GM23338 (cell line): ENCODE measurements at regions not wholly inside any gene's neighbourhood (a gene's known extent, or its start where the extent isn't known, plus 50 kb on each side); places are given as distances from the start of the nearest gene placed in this dataset.

Experiments
- ATAC-seq: fragments of 200-7000 bp; cut with Tn5 transposase; 3 replicates; pipeline ENCODE4 v1.9.1; 2020
- DNase-seq: peaks from one replicate; pipeline ENCODE4 v3.0.0-alpha.2; 2015; ENCODE audit warnings: low spot score
- H2AFZ ChIP-seq: fragments of 200-600 bp; sonication (generic); 2 replicates; pipeline ENCODE4 v1.8.0; 2016; ENCODE audit warnings: antibody characterized with exemption, mild to moderate bottlenecking, moderate library complexity
- H3F3A ChIP-seq: fragments of 200-600 bp; sonication (generic); replicated peaks from 2 replicates; pipeline ENCODE4 v1.8.0; 2017; ENCODE audit warnings: antibody characterized with exemption, mixed run types, low read depth
- H3K27ac ChIP-seq: fragments of 200-600 bp; sonication (generic); 2 replicates; pipeline ENCODE4 v1.6.1; 2016; ENCODE audit warnings: low read depth
- H3K27me3 ChIP-seq: fragments of 200-600 bp; sonication (generic); 2 replicates; pipeline ENCODE4 v1.8.0; 2016; ENCODE audit warnings: mild to moderate bottlenecking, mixed run types, moderate library complexity; ENCODE audit not compliant: insufficient read depth
- H3K36me3 ChIP-seq: fragments of 200-600 bp; sonication (generic); 2 replicates; pipeline ENCODE4 v1.8.0; 2016; ENCODE audit warnings: mild to moderate bottlenecking; ENCODE audit not compliant: insufficient read depth
- H3K4me1 ChIP-seq: fragments of 200-600 bp; sonication (generic); 2 replicates; pipeline ENCODE4 v1.8.0; 2016; ENCODE audit warnings: mild to moderate bottlenecking, moderate library complexity; ENCODE audit not compliant: insufficient read depth
- H3K4me2 ChIP-seq: fragments of 200-600 bp; sonication (generic); 2 replicates; pipeline ENCODE4 v1.7.1; 2017; ENCODE audit warnings: mixed run types
- H3K4me3 ChIP-seq: fragments of 200-600 bp; sonication (generic); 2 replicates; pipeline ENCODE4 v1.6.1; 2016; ENCODE audit warnings: mixed run types
- H3K79me2 ChIP-seq: fragments of 200-600 bp; sonication (generic); replicated peaks from 2 replicates; pipeline ENCODE4 v1.8.0; 2017; ENCODE audit warnings: mild to moderate bottlenecking; ENCODE audit not compliant: insufficient read depth
- H3K9me2 ChIP-seq: fragments of 200-600 bp; sonication (generic); 2 replicates; pipeline ENCODE4 v1.8.0; 2017; ENCODE audit not compliant: insufficient read depth
- H4K20me1 ChIP-seq: fragments of 200-600 bp; sonication (generic); replicated peaks from 2 replicates; pipeline ENCODE4 v1.8.0; 2017; ENCODE audit warnings: mild to moderate bottlenecking; ENCODE audit not compliant: insufficient read depth
- H3K27ac Mint-ChIP-seq: 2 replicates; pipeline ENCODE4 v1.8.0; 2020; ENCODE audit warnings: inconsistent platforms, mild to moderate bottlenecking, moderate library complexity, mixed read lengths
- H3K27me3 Mint-ChIP-seq: 3 replicates; pipeline ENCODE4 v1.8.0; 2022; ENCODE audit warnings: low read depth, mild to moderate bottlenecking, moderate library complexity, mixed read lengths, inconsistent platforms; ENCODE audit not compliant: insufficient read depth, poor library complexity
- H3K36me3 Mint-ChIP-seq: 3 replicates; pipeline ENCODE4 v1.8.0; 2021; ENCODE audit warnings: low read depth, mild to moderate bottlenecking, inconsistent platforms, moderate library complexity, mixed read lengths
- H3K4me1 Mint-ChIP-seq: 3 replicates; pipeline ENCODE4 v1.8.0; 2020; ENCODE audit warnings: mild to moderate bottlenecking, inconsistent platforms, mixed read lengths
- H3K4me3 Mint-ChIP-seq: 3 replicates; pipeline ENCODE4 v1.8.0; 2021; ENCODE audit warnings: moderate library complexity, mild to moderate bottlenecking, inconsistent platforms, mixed read lengths
- H3K9me3 Mint-ChIP-seq: 3 replicates; pipeline ENCODE4 v1.8.0; 2020; ENCODE audit warnings: moderate library complexity, mild to moderate bottlenecking, inconsistent platforms, mixed read lengths
- CREB1 ChIP-seq: fragments of 250-450 bp; sonication (Bioruptor Pico); IDR thresholded peaks from 2 replicates; pipeline ENCODE4 v1.5.0; 2020; ENCODE audit warnings: low read depth, mild to moderate bottlenecking, moderate library complexity
- CTCF ChIP-seq, 2 experiments: fragments of 200-600 bp in 1 of 2; sonication (generic) in 1 of 2; conservative IDR thresholded peaks; 2 replicates each; pipeline versions ENCODE4 v1.5.1 to v1.6.1; 2016 to 2017; ENCODE audit warnings: antibody characterized with exemption in 2 of 2, low read depth in 2 of 2, mild to moderate bottlenecking in 2 of 2, moderate library complexity in 1 of 2
- ETS1 ChIP-seq: IDR thresholded peaks from 2 replicates; pipeline ENCODE4 v1.6.1; 2016; ENCODE audit warnings: antibody characterized with exemption
- EZH2 ChIP-seq: fragments of 200-600 bp; sonication (generic); IDR thresholded peaks from one replicate; pipeline ENCODE4 v1.8.0; 2017; ENCODE audit warnings: antibody characterized with exemption, mild to moderate bottlenecking, low read depth; ENCODE audit not compliant: unreplicated experiment
- EZH2phosphoT487 ChIP-seq: fragments of 200-600 bp; sonication (generic); IDR thresholded peaks from one replicate; pipeline ENCODE4 v1.8.1; 2018; ENCODE audit warnings: antibody characterized with exemption; ENCODE audit not compliant: unreplicated experiment
- JUNB ChIP-seq: IDR thresholded peaks from one replicate; pipeline ENCODE4 v1.6.1; 2016; ENCODE audit warnings: antibody characterized with exemption; ENCODE audit not compliant: unreplicated experiment
- NANOG ChIP-seq: IDR thresholded peaks from 2 replicates; pipeline ENCODE4 v1.6.1; 2016; ENCODE audit warnings: antibody characterized with exemption, borderline replicate concordance
- POLR2AphosphoS5 ChIP-seq: IDR thresholded peaks from 2 replicates; pipeline ENCODE4 v1.6.1; 2016; ENCODE audit warnings: antibody characterized with exemption, low read depth
- ZNF114 ChIP-seq: fragments of 250-450 bp; sonication (Bioruptor Pico); IDR thresholded peaks from 2 replicates; pipeline ENCODE4 v1.5.0; 2020; ENCODE audit warnings: mild to moderate bottlenecking, moderate library complexity
- ZNF331 ChIP-seq: fragments of 250-450 bp; sonication (Bioruptor Pico); IDR thresholded peaks from 2 replicates; pipeline ENCODE4 v1.5.0; 2020; ENCODE audit warnings: low read depth, mild to moderate bottlenecking, moderate library complexity
- TF ChIP-seq, protein P1 (sequence below): IDR thresholded peaks from one replicate; pipeline ENCODE4 v1.6.1; 2018; ENCODE audit warnings: antibody characterized with exemption; ENCODE audit not compliant: unreplicated experiment

DNA sequence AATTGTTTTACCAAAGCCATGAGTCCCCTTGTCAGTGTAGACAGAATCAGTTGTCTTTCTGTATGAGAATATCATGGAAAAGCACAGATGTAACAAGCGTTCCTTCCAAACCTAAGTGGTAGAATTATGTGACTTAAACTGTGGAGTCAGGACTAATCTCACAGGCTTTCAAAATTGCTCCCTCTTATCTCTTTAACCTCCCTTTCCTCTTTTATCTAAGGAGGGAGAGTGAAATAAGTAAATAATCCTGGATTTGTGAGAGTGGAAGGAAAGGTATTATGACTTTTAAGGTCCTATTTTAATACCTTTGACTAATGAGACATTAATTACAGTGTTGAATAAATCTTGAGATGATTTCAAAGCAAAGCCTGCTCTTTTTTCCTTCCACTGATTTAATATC lies 52.4 kb upstream of the LIFR start:
- H3K9me2 ChIP-seq = peaks cover 10% of the 10 kb centered on the region
- H3K4me1 ChIP-seq = peaks cover 18% of the 10 kb centered on the region
- Mint-ChIP-seq H3K9me3 (no peaks in the 10 kb centered on the region), H3K4me1 (peaks cover 25% of the 10 kb centered on the region; the same call in 2 of the 3 replicates), H3K36me3 (no peaks in the 10 kb centered on the region), H3K27me3 (peaks cover 5% of the 10 kb centered on the region), H3K27ac (no peak overlapping the region), H3K4me3 (no peak overlapping the region)
- TF ChIP-seq ZNF331 (CRISPR knock-in tag) (no peak), NANOG (no peak), POLR2AphosphoS5 (no peak), EZH2 (no peak)
- no peak overlapping the region for H3K4me2 ChIP-seq
- H2AFZ ChIP-seq = no peak overlapping the region
- H3K27ac ChIP-seq = no peak overlapping the region
- no peak for ATAC-seq
- no peaks in the 10 kb centered on the region for H4K20me1 ChIP-seq
- DNase-seq = no peak
- H3K4me3 ChIP-seq = no peak overlapping the region
- no peaks in the 10 kb centered on the region for H3K27me3 ChIP-seq
- no peaks in the 10 kb centered on the region for H3F3A ChIP-seq
- H3K36me3 ChIP-seq = no peaks in the 10 kb centered on the region
- no peaks in the 10 kb centered on the region for H3K79me2 ChIP-seq

DNA sequence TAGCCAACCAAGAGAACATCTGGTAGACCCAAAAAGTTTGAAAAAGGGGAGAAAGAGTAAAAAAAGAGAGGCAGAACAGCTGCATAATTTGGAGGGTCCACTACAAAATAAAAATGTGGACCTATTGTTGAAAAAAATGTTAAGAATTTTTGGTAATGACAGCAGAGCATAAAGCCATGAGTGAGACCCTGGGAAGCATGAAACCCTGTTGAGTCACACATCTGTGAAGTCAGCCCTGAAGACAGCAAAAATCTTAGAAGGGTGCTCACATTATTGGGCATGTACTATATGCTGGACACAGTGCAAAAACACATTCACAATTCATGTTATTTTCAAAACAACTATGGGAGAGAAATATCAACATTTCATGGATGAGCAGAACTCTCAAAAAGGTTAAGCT lies 56.4 kb upstream of the LIFR start:
- Histone ChIP-seq H3K4me2 (no peak overlapping the region), H3K79me2 (no peaks in the 10 kb centered on the region), H3K27ac (no peak overlapping the region), H3K4me3 (no peak overlapping the region), H3K27me3 (no peaks in the 10 kb centered on the region), H2AFZ (no peak overlapping the region), H3K36me3 (no peaks in the 10 kb centered on the region), H4K20me1 (no peaks in the 10 kb centered on the region), H3K9me2 (peaks cover 8% of the 10 kb centered on the region; the same call in 1 of the 2 replicates), H3K4me1 (peaks cover 16% of the 10 kb centered on the region), H3F3A (no peaks in the 10 kb centered on the region)
- no peak for ATAC-seq
- Mint-ChIP-seq H3K4me3 (no peak overlapping the region), H3K9me3 (peaks cover under 1% of the 10 kb centered on the region; the same call in 1 of the 3 replicates), H3K4me1 (peaks cover 17% of the 10 kb centered on the region; the same call in 2 of the 3 replicates), H3K36me3 (no peaks in the 10 kb centered on the region), H3K27me3 (peaks cover 3% of the 10 kb centered on the region), H3K27ac (no peak overlapping the region)
- no peak for DNase-seq
- TF ChIP-seq ETS1 (no peak), EZH2phosphoT487 (no peak), CTCF (conservative IDR thresholded peaks at IDR 0.05; ENCODE audit: low read depth in 2 of 2) (no peak), ZNF114 (no peak), EZH2 (no peak), CREB1 (CRISPR knock-in tag) (no peak), NANOG (no peak), JUNB (no peak), POLR2AphosphoS5 (no peak)
- TF ChIP-seq, protein P1, sequence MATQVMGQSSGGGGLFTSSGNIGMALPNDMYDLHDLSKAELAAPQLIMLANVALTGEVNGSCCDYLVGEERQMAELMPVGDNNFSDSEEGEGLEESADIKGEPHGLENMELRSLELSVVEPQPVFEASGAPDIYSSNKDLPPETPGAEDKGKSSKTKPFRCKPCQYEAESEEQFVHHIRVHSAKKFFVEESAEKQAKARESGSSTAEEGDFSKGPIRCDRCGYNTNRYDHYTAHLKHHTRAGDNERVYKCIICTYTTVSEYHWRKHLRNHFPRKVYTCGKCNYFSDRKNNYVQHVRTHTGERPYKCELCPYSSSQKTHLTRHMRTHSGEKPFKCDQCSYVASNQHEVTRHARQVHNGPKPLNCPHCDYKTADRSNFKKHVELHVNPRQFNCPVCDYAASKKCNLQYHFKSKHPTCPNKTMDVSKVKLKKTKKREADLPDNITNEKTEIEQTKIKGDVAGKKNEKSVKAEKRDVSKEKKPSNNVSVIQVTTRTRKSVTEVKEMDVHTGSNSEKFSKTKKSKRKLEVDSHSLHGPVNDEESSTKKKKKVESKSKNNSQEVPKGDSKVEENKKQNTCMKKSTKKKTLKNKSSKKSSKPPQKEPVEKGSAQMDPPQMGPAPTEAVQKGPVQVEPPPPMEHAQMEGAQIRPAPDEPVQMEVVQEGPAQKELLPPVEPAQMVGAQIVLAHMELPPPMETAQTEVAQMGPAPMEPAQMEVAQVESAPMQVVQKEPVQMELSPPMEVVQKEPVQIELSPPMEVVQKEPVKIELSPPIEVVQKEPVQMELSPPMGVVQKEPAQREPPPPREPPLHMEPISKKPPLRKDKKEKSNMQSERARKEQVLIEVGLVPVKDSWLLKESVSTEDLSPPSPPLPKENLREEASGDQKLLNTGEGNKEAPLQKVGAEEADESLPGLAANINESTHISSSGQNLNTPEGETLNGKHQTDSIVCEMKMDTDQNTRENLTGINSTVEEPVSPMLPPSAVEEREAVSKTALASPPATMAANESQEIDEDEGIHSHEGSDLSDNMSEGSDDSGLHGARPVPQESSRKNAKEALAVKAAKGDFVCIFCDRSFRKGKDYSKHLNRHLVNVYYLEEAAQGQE = no peak
